Naive thymus-derived CD4-positive, alpha-beta T cell (primary cell): ENCODE measurements at regions not wholly inside any gene's neighbourhood (a gene's known extent, or its start where the extent isn't known, plus 50 kb on each side); places are given as distances from the start of the nearest gene placed in this dataset.

Source experiments
- ATAC-seq: fragments of 150-1000 bp; cut with Tn5 transposase; 2 replicates; pipeline ENCODE4 v1.10.0; 2021; ENCODE audit warnings: mild to moderate bottlenecking, moderate library complexity
- CTCF ChIA-PET: fragments of 350-600 bp; sonication (Branson Sonifier 250); formaldehyde crosslinking; loops from one replicate; lab custom pipeline; 2021; ENCODE audit warnings: antibody characterized with exemption; lab: Charles Lee
- POLR2A ChIA-PET: fragments of 350-600 bp; sonication (Branson Sonifier 250); formaldehyde crosslinking; loops from one replicate; lab custom pipeline; 2021; ENCODE audit warnings: antibody characterized with exemption, inconsistent platforms; lab: Charles Lee
- DNase-seq, 9 donors: peaks; one replicate each; pipeline versions ENCODE4 v3.0.0 to v3.0.0-alpha.2; 2020 to 2022; ENCODE audit warnings: mixed read lengths in 1 of 9
- H3K27ac ChIP-seq: one replicate; pipeline ENCODE4 v1.7.0; 2013; ENCODE audit warnings: mild to moderate bottlenecking, low read depth, low read length, moderate library complexity
- H3K27me3 ChIP-seq, 2 donors: one replicate each; pipeline ENCODE4 v1.7.0; 2013; ENCODE audit warnings: low read length in 2 of 2, mild to moderate bottlenecking in 2 of 2, moderate library complexity in 2 of 2; ENCODE audit not compliant: control insufficient read depth in 2 of 2, insufficient read depth in 2 of 2
- H3K36me3 ChIP-seq, 3 experiments: 1 replicate in 2 of 3; 2 replicates in 1 of 3; pipeline ENCODE4 v1.7.0; 2013; ENCODE audit warnings: low read length in 3 of 3, mild to moderate bottlenecking in 3 of 3, moderate library complexity in 1 of 3; ENCODE audit not compliant: insufficient read depth in 3 of 3, control insufficient read depth in 2 of 3
- H3K4me1 ChIP-seq, 2 donors: one replicate each; pipeline ENCODE4 v1.7.0; 2013; ENCODE audit warnings: low read length in 2 of 2, mild to moderate bottlenecking in 2 of 2, moderate library complexity in 1 of 2; ENCODE audit not compliant: control insufficient read depth in 2 of 2, insufficient read depth in 2 of 2
- H3K4me3 ChIP-seq: 2 replicates; pipeline ENCODE4 v1.7.0; 2013; ENCODE audit warnings: mild to moderate bottlenecking, low read length
- H3K9me3 ChIP-seq, 3 experiments: 1 replicate in 2 of 3; 2 replicates in 1 of 3; pipeline ENCODE4 v1.7.0; 2013; ENCODE audit warnings: low read length in 3 of 3; ENCODE audit not compliant: control insufficient read depth in 2 of 3
- H3K27ac Mint-ChIP-seq, 9 donors: one replicate each; pipeline ENCODE4 v1.8.0; 2020 to 2022; ENCODE audit warnings: mixed read lengths in 9 of 9, mild to moderate bottlenecking in 8 of 9, moderate library complexity in 5 of 9, inconsistent platforms in 2 of 9
- H3K27me3 Mint-ChIP-seq, 5 donors: one replicate each; pipeline ENCODE4 v1.8.0; 2021 to 2022; ENCODE audit warnings: mixed read lengths in 5 of 5, mild to moderate bottlenecking in 1 of 5
- H3K36me3 Mint-ChIP-seq, 5 donors: one replicate each; pipeline ENCODE4 v1.8.0; 2020 to 2022; ENCODE audit warnings: mixed read lengths in 5 of 5, mild to moderate bottlenecking in 3 of 5, inconsistent platforms in 1 of 5
- H3K4me1 Mint-ChIP-seq, 7 donors: one replicate each; pipeline ENCODE4 v1.8.0; 2020 to 2022; ENCODE audit warnings: mixed read lengths in 7 of 7, mild to moderate bottlenecking in 3 of 7, inconsistent platforms in 1 of 7
- H3K4me3 Mint-ChIP-seq, 10 donors: one replicate each; pipeline ENCODE4 v1.8.0; 2020 to 2022; ENCODE audit warnings: mild to moderate bottlenecking in 10 of 10, mixed read lengths in 10 of 10, moderate library complexity in 6 of 10, inconsistent platforms in 2 of 10
- H3K9me3 Mint-ChIP-seq, 11 donors: one replicate each; pipeline ENCODE4 v1.8.0; 2020 to 2022; ENCODE audit warnings: mixed read lengths in 11 of 11, mild to moderate bottlenecking in 4 of 11, inconsistent platforms in 1 of 11, moderate library complexity in 1 of 11
- intact Hi-C, 2 donors: fragments of 100-400 bp; cut with micrococcal nuclease; formaldehyde crosslinking; loops; one replicate each; pipeline ENCODE4 v1.15.1; 2023

- Mint-ChIP-seq H3K9me3 (no peaks in the 10 kb centered on the region), H3K27me3 (no peaks in the 10 kb centered on the region), H3K4me1 (peaks cover 8 to 14% (median 8%) of the 10 kb centered on the region in 7 donors), H3K36me3 (peaks cover 0 to 4% (median 0%) of the 10 kb centered on the region in 5 donors), H3K4me3 (no peak overlapping the region), H3K27ac (no peak overlapping the region)
- Histone ChIP-seq H3K9me3 (no peaks in the 10 kb centered on the region), H3K36me3 (no peaks in the 10 kb centered on the region), H3K27ac (no peak overlapping the region), H3K27me3 (no peaks in the 10 kb centered on the region), H3K4me3 (no peak overlapping the region), H3K4me1 (peaks cover 0 to 5% of the 10 kb centered on the region in 2 donors)
- intact Hi-C loops = no loop called here
- ATAC-seq (no peak), DNase-seq (no peak)
- POLR2A ChIA-PET = no interaction called here
- CTCF ChIA-PET = interaction anchor here (0.6 kb wide), 1 partner anchor 46 kb away, joined by 4 read pairs; no protein-coding TSS in a partner anchor
Observed at GRCh38 chr6:53744321-53744720, 50.5 kb upstream of the LRRC1 start.

GRCh38 chr6:53741034-53741823 lies 53.6 kb upstream of the LRRC1 start:
- ATAC-seq = peak; percentile 63
- H3K27me3 Mint-ChIP-seq = peaks cover 0 to 10% (median 3%) of the 10 kb centered on the region in 5 donors
- CTCF ChIA-PET = interaction anchor here (0.6 to 1.9 kb wide), 3 partner anchors 13 to 148 kb away, joined by 3 to 5 read pairs (median 3); no protein-coding TSS in a partner anchor
- H3K36me3 ChIP-seq = no peaks in the 10 kb centered on the region
- H3K4me1 ChIP-seq = peaks cover 0 to 5% of the 10 kb centered on the region in 2 donors
- no peak overlapping the region for H3K27ac ChIP-seq
- H3K27ac Mint-ChIP-seq = peak overlapping the region in 2 of 9 donors; percentile 46 to 57
- peak overlapping the region in 9 of 10 donors; percentile 20 to 80 (median 58) for H3K4me3 Mint-ChIP-seq
- intact Hi-C loops = no loop called here
- no peak for DNase-seq
- no peaks in the 10 kb centered on the region for H3K9me3 ChIP-seq
- H3K4me1 Mint-ChIP-seq = peaks cover 8 to 14% (median 8%) of the 10 kb centered on the region in 7 donors
- POLR2A ChIA-PET = no interaction called here
- H3K36me3 Mint-ChIP-seq = peaks cover 0 to 4% (median 0%) of the 10 kb centered on the region in 5 donors
- H3K9me3 Mint-ChIP-seq = no peaks in the 10 kb centered on the region
- H3K4me3 ChIP-seq = no peak overlapping the region
- no peaks in the 10 kb centered on the region for H3K27me3 ChIP-seq

- POLR2A ChIA-PET = no interaction called here
- H3K27ac ChIP-seq = no peak overlapping the region
- intact Hi-C loops = no loop called here
Observed at GRCh38 chr6:53737746-53738145, 57.1 kb upstream of the LRRC1 start.

GRCh38 chr6:53735896-53736295 lies 58.9 kb upstream of the LRRC1 start:
- intact Hi-C loops = no loop called here
- Histone ChIP-seq H3K27me3 (no peaks in the 10 kb centered on the region), H3K4me3 (no peak overlapping the region), H3K9me3 (no peaks in the 10 kb centered on the region), H3K27ac (no peak overlapping the region), H3K36me3 (no peaks in the 10 kb centered on the region), H3K4me1 (peaks cover 15% of the 10 kb centered on the region in 2 donors)
- CTCF ChIA-PET = interaction anchor here (0.5 to 2.5 kb wide), 3 partner anchors 10 to 630 kb away, joined by 3 to 16 read pairs (median 9); no protein-coding TSS in a partner anchor
- H3K36me3 Mint-ChIP-seq = peaks cover 0 to 5% (median 0%) of the 10 kb centered on the region in 5 donors
- H3K4me1 Mint-ChIP-seq = peaks cover 6 to 47% (median 11%) of the 10 kb centered on the region in 7 donors
- peaks cover 0 to 19% (median 10%) of the 10 kb centered on the region in 5 donors for H3K27me3 Mint-ChIP-seq
- ATAC-seq (peak; percentile 45), DNase-seq (peak in 3 of 9 donors; percentile 10 to 32 (median 14))
- POLR2A ChIA-PET = no interaction called here
- H3K4me3 Mint-ChIP-seq = peak overlapping the region in 1 of 10 donors; percentile 57
- H3K9me3 Mint-ChIP-seq = no peaks in the 10 kb centered on the region
- peak overlapping the region in 1 of 9 donors; percentile 44 for H3K27ac Mint-ChIP-seq

More at GRCh38 chr6:53737746-53738145, 57.1 kb upstream of the LRRC1 start:
- no peaks in the 10 kb centered on the region for H3K36me3 ChIP-seq
- Mint-ChIP-seq H3K4me3 (no peak overlapping the region), H3K9me3 (no peaks in the 10 kb centered on the region), H3K4me1 (peaks cover 14 to 40% (median 20%) of the 10 kb centered on the region in 7 donors), H3K27me3 (peaks cover 0 to 19% (median 10%) of the 10 kb centered on the region in 5 donors), H3K36me3 (peaks cover 0 to 3% (median 0%) of the 10 kb centered on the region in 5 donors), H3K27ac (no peak overlapping the region)
- H3K4me3 ChIP-seq = no peak overlapping the region
- DNase-seq = no peak
- peaks cover 15 to 20% of the 10 kb centered on the region in 2 donors for H3K4me1 ChIP-seq
- no peaks in the 10 kb centered on the region for H3K27me3 ChIP-seq
- ATAC-seq = no peak
- CTCF ChIA-PET = interaction anchor here (0.9 kb wide), 1 partner anchor 10 kb away, joined by 4 read pairs; no protein-coding TSS in a partner anchor
- no peaks in the 10 kb centered on the region for H3K9me3 ChIP-seq

GRCh38 chr6:53734473-53735299 lies 60.1 kb upstream of the LRRC1 start:
- no peaks in the 10 kb centered on the region for H3K9me3 Mint-ChIP-seq
- peak; percentile 36 for ATAC-seq
- H3K4me1 Mint-ChIP-seq = peaks cover 6 to 45% (median 11%) of the 10 kb centered on the region in 7 donors
- H3K36me3 Mint-ChIP-seq = peaks cover 0 to 5% (median 0%) of the 10 kb centered on the region in 5 donors
- H3K4me1 ChIP-seq = peaks cover 15% of the 10 kb centered on the region in 2 donors
- peaks cover 0 to 19% (median 10%) of the 10 kb centered on the region in 5 donors for H3K27me3 Mint-ChIP-seq
- H3K27ac Mint-ChIP-seq = peak overlapping the region in 2 of 9 donors; percentile 9 to 14
- no peak overlapping the region for H3K27ac ChIP-seq
- intact Hi-C loops = no loop called here
- H3K9me3 ChIP-seq = no peaks in the 10 kb centered on the region
- ChIA-PET CTCF (interaction anchor here (1.8 to 2.5 kb wide), 2 partner anchors 9 to 16 kb away, joined by 9 to 16 read pairs; no protein-coding TSS in a partner anchor), POLR2A (interaction anchor here (0.6 kb wide), 1 partner anchor 185 kb away, joined by 3 read pairs; no protein-coding TSS in a partner anchor)
- no peaks in the 10 kb centered on the region for H3K36me3 ChIP-seq
- peak in 1 of 9 donors; percentile 37 for DNase-seq
- no peak overlapping the region for H3K4me3 ChIP-seq
- peak overlapping the region in 1 of 10 donors; percentile 57 for H3K4me3 Mint-ChIP-seq
- H3K27me3 ChIP-seq = no peaks in the 10 kb centered on the region
